ENCODE measurements at regions not wholly inside any gene's neighbourhood (a gene's known extent, or its start where the extent isn't known, plus 50 kb on each side); places are given as distances from the start of the nearest gene placed in this dataset.

DNA sequence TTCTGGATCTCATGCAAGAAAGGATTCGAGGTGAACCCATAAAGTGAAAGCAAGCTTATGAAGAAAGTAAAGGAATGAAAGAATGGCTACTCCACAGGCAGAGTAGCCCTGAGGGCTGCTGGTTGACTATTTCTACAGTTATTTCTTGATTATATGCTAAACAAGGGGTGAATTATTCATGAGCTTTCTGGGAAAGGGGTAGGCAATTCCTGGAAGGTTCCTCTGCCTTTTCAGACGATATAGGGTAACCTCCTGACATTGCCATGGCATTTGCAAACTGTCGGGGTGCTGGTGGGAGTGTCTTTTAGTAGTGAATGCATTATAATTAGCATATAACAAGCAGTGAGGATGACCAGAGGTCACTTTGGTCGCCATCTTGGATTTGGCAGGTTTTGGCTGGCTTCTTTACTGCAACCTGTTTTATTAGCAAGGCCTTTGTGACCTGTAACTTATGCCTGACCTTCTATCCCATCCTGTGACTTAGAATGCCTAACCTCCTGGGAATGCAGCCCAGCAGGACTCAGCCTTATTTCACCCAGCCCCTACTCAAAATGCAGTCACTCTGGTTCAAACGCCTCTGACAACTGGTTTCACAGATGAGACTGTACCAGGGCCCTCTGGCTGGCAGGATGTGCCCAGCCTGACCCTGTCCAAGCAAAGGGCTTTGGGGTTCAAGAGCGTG lies 157.7 kb upstream of the SFSWAP start:
- DNase-seq (ENCODE audit: low read depth), result no peak
- TF ChIP-seq POLR2A (IDR thresholded peaks at IDR 0.05; ENCODE audit: extremely low read depth, insufficient read length) (no peak), CTCF (IDR thresholded peaks at IDR 0.05; ENCODE audit: low read depth, low read length) (no peak), MYC (IDR thresholded peaks at IDR 0.05; ENCODE audit: low read depth, low read length) (no peak)
- TF ChIP-seq, protein P1, sequence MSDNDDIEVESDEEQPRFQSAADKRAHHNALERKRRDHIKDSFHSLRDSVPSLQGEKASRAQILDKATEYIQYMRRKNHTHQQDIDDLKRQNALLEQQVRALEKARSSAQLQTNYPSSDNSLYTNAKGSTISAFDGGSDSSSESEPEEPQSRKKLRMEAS (IDR thresholded peaks at IDR 0.05; ENCODE audit: low read depth, low read length), result no peak
- no peak overlapping the region for H3K4me3 ChIP-seq (ENCODE audit: low read depth, low read length)

GRCh38 chr12:131555197-131555846 lies 155.6 kb upstream of the SFSWAP start:
- no peak for TF ChIP-seq POLR2A (IDR thresholded peaks at IDR 0.05; ENCODE audit: extremely low read depth, insufficient read length)
- TF ChIP-seq, protein P1 (IDR thresholded peaks at IDR 0.05; ENCODE audit: low read depth, low read length), result no peak
- TF ChIP-seq MYC (IDR thresholded peaks at IDR 0.05; ENCODE audit: low read depth, low read length), result no peak
- TF ChIP-seq CTCF (IDR thresholded peaks at IDR 0.05; ENCODE audit: low read depth, low read length), result no peak
- no peak overlapping the region for H3K4me3 ChIP-seq (ENCODE audit: low read depth, low read length)
- no peak for DNase-seq (ENCODE audit: low read depth)

DNA sequence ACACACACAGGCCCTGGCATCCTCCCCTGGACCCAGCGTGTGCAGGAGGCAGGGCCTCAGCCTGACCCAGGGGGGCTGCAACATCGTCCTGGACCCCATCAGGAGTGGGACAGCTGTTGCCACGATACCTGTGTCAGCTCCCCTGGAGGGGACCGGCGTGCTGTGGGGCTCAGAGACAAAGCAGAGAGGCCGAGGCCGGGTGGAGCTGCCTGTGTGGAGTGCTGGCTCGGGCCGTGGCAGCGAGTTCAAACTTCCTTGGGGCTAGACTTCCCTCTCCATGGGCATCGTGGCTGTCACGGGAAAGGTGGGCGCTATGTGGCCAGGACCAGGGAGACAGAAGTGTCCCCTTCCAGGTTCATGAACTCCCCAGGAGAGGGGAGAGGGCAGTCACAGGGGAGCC lies 155.0 kb upstream of the SFSWAP start:
- DNase-seq (ENCODE audit: low read depth), result no peak
- H3K4me3 ChIP-seq (ENCODE audit: low read depth, low read length), result no peak overlapping the region
- no peak for TF ChIP-seq POLR2A (IDR thresholded peaks at IDR 0.05; ENCODE audit: extremely low read depth, insufficient read length)
- TF ChIP-seq MYC (IDR thresholded peaks at IDR 0.05; ENCODE audit: low read depth, low read length), result no peak

DNA sequence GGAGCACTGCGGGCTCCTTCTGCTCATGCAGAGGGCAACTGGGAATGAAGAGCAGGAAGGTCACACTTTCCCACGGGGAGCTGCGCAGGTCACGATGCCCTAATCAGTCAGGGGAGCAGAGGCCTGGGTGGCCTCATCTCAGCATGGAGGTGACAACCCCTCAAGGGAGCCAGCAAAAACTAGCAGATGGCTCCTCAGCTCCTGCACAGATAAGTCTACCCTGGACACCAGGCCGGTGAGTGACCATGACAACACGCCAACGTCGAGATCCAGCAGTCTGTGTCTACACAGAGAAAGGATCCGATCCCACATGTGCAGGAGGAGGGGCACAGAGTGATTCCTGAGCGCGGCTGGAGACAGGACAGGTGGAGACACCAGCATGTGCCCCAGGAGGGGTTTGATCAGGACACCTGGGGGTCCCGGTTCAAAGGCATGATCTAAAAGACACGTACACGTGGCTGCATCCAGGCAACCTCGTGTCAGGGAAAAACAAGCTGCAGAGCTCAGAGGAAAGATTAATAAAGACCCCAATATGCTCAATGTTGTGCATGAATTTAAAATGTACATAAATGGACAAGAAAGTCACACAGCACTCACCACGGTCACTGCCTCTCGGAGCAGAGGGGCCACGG lies 153.7 kb upstream of the SFSWAP start:
- no peak for DNase-seq (ENCODE audit: low read depth)
- no peak overlapping the region for H3K4me3 ChIP-seq (ENCODE audit: low read depth, low read length)
- TF ChIP-seq CTCF (IDR thresholded peaks at IDR 0.05; ENCODE audit: low read depth, low read length), result no peak
- TF ChIP-seq, protein P1 (IDR thresholded peaks at IDR 0.05; ENCODE audit: low read depth, low read length), result no peak
- no peak for TF ChIP-seq POLR2A (IDR thresholded peaks at IDR 0.05; ENCODE audit: extremely low read depth, insufficient read length)

DNA sequence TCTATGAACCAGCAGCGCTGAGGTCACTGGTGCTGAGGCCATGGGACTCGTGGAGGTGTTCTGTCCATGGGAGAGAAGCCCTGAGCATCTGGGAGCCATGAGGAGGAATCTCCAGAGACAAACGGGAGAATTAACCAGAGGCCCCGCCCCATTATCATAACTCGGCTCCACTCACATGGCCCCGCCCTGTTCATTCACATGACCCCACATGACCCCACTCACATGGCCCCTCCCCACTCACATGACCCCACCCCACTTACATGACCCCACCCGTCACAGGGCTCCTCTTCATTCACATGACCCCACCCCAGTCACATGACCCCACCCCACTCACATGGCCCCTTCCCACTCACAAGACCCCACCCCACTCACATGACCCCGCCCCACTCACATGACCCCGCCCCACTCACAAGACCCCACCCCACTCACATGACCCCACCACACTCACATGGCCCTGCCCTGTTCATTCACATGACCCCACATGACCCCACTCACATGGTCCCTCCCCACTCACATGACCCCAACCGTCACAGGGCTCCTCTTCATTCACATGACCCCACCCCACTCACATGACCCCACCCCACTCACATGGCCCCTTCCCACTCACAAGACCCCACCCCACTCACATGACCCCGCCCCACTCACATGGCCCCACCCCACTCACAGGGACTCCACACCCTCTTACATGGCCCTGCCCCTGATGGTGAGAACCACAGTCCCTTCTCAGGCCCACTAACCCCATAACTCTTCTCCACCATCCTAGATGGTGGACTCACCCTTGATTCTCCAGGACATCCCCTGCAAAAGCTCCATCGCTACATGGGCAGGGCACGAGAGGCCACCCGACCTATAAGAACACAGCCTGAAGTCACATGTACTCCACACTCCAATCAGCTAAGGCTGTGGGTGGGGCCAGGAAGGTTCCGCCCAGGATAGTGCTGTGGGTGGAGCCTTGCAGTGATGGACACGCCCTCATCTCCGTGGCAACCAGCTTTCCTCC lies 151.1 kb upstream of the SFSWAP start:
- DNase-seq (ENCODE audit: low read depth), result peak; percentile 23
- H3K4me3 ChIP-seq (ENCODE audit: low read depth, low read length), result no peak overlapping the region
- TF ChIP-seq MYC (IDR thresholded peaks at IDR 0.05; ENCODE audit: low read depth, low read length) (no peak), POLR2A (IDR thresholded peaks at IDR 0.05; ENCODE audit: extremely low read depth, insufficient read length) (no peak), CTCF (IDR thresholded peaks at IDR 0.05; ENCODE audit: low read depth, low read length) (no peak)
- TF ChIP-seq, protein P1 (IDR thresholded peaks at IDR 0.05; ENCODE audit: low read depth, low read length), result no peak

Data from NB4 (cell line).